ENCODE measurements at regions not wholly inside any gene's neighbourhood (a gene's known extent, or its start where the extent isn't known, plus 50 kb on each side); places are given as distances from the start of the nearest gene placed in this dataset.
"Not testable (repeated sequence)": the region's sequence is repeated elsewhere in the genome, so short reads cannot be mapped to it uniquely, and the experiment has no call there.

GRCh38 chr6:43883847-43884651 lies 114.0 kb downstream of the VEGFA start:
- WGBS, 2 donors, result 51% methylated on average over 7 of the region's 7 CpGs
- Histone ChIP-seq H3K27ac (peak overlapping the region in 2 of 4 donors; percentile 37 to 39), H3K36me3 (no peaks in the 10 kb centered on the region), H3K27me3 (no peaks in the 10 kb centered on the region), H3K4me1 (peaks cover 2 to 9% (median 4%) of the 10 kb centered on the region in 3 donors), H3K4me3 (no peak overlapping the region), H3K9me3 (no peaks in the 10 kb centered on the region)
- no peak for TF ChIP-seq CTCF (IDR thresholded peaks at IDR 0.05)
- intact Hi-C loops (cut with DNase I), result no loop called here
- peak; percentile 68 to 89 (median 83) for ATAC-seq
- no peak for FAIRE-seq
- peak in 4 of 6 donors; percentile 40 to 66 (median 56) for DNase-seq

DNA sequence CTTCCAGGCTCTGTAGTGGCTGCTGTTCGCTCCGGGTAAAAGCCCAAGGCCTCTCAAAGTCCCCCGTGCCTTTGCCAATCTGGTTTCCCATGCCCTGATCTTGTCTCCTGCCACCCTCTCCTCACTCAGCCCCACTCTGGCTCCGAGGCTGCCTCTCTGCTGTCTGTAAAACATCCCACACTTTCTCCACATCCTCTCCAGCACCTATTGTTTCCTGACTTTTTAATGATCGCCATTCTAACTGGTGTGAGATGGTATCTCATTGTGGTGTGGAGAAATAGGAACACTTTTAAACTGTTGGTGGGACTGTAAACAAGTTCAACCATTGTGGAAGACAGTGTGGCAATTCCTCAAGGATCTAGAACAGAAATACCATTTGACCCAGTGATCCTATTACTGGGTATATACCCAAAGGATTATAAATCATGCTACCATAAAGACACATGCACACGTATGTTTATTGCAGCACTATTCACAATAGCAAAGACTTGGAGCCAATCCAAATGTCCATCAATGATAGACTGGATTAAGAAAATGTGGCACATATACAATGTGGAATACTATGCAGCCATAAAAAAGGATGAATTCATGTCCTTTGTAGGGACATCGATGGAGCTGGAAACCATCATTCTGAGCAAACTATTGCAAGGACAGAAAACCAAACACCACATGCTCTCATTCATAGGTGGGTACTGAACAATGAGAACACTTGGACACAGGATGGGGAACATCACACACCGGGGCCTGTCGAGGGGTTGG lies 112.9 kb downstream of the VEGFA start:
- ATAC-seq; H3K27ac ChIP-seq; intact Hi-C loops (cut with DNase I); H3K4me1 ChIP-seq; DNase-seq; H3K27me3 ChIP-seq; H3K9me3 ChIP-seq; FAIRE-seq; H3K4me3 ChIP-seq; H3K36me3 ChIP-seq: not testable (repeated sequence)
- WGBS, 2 donors, result 92 to 97% methylated on average over 9 of the region's 9 CpGs

DNA sequence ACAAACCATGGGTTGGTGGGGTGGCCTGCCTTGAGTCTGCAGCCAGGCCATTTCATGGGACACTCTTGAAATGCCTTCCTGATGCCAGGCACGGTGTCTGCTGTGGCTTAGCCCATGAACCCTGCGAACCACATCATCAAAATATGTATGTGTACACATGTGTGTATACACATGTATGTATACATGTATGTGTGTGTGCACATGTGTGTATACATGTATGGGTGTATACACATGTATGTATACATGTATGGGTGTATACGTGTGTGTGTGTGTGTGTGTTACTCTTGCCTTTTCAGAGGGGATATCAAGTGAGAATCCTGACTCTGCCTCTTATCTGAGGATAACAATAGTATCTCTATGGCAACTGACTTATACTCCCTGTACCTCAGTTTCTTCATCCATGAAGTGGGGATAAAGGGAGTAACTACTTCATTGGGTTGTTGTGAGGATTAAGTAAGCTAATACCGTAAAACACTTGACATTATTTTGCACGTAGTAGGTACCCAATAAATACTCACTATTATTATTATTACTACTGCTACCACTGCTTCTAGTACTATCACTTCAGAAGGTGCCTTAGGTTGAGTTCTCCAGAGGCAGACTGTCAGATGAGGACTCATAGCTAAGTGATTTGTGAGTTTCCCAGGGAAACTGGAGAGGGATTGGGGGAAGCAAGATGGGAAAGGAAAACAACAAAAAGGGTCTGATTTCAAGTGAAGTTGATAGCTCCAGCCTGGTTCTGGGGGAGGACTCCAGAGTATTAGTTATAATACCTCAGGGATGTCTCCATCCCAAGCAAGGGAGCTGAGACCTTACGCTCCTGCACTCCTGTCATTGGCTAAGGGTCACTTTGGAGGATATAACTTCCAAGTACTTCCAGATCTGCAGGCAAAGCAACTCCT lies 110.5 kb downstream of the VEGFA start:
- intact Hi-C loops (cut with DNase I), result no loop called here
- Histone ChIP-seq H3K4me1 (peaks cover 0 to 9% (median 4%) of the 10 kb centered on the region in 3 donors), H3K9me3 (no peaks in the 10 kb centered on the region), H3K4me3 (no peak overlapping the region), H3K27ac (no peak overlapping the region), H3K27me3 (no peaks in the 10 kb centered on the region), H3K36me3 (no peaks in the 10 kb centered on the region)
- ATAC-seq (no peak), FAIRE-seq (no peak), DNase-seq (no peak)
- no peak for TF ChIP-seq CTCF (IDR thresholded peaks at IDR 0.05)
- WGBS, 2 donors, result 78 to 87% methylated on average over 6 of the region's 6 CpGs

DNA sequence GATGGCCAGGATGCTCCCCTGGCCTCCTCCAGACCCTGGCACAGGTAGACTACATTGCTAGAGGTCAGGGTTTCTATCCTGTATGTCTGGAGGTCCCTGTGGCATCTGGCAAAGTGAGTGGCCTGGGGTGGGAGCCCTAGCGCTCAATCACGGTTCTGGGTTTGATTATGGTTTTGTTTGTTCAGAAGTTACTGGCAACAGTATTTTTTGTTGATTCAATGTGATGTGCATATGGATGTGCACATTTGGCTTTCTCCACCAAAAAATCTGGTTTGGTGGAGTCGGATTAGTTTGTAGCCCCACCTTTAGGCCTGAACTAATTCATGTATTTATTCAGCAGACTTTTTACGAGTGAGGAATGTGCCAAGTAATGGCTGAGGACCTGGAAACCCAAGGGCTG lies 109.7 kb downstream of the VEGFA start:
- Histone ChIP-seq H3K27ac (no peak overlapping the region), H3K27me3 (no peaks in the 10 kb centered on the region), H3K9me3 (no peaks in the 10 kb centered on the region), H3K4me1 (peaks cover 4 to 12% (median 8%) of the 10 kb centered on the region in 3 donors), H3K36me3 (no peaks in the 10 kb centered on the region), H3K4me3 (no peak overlapping the region)
- DNase-seq (no peak), ATAC-seq (no peak), FAIRE-seq (no peak)
- 79 to 84% methylated on average over 4 of the region's 4 CpGs for WGBS, 2 donors
- TF ChIP-seq CTCF (IDR thresholded peaks at IDR 0.05), result no peak
- intact Hi-C loops (cut with DNase I), result no loop called here

All from pancreas (tissue), 10 donors.